ENCODE measurements at regions not wholly inside any gene's neighbourhood (a gene's known extent, or its start where the extent isn't known, plus 50 kb on each side); places are given as distances from the start of the nearest gene placed in this dataset.

DNA sequence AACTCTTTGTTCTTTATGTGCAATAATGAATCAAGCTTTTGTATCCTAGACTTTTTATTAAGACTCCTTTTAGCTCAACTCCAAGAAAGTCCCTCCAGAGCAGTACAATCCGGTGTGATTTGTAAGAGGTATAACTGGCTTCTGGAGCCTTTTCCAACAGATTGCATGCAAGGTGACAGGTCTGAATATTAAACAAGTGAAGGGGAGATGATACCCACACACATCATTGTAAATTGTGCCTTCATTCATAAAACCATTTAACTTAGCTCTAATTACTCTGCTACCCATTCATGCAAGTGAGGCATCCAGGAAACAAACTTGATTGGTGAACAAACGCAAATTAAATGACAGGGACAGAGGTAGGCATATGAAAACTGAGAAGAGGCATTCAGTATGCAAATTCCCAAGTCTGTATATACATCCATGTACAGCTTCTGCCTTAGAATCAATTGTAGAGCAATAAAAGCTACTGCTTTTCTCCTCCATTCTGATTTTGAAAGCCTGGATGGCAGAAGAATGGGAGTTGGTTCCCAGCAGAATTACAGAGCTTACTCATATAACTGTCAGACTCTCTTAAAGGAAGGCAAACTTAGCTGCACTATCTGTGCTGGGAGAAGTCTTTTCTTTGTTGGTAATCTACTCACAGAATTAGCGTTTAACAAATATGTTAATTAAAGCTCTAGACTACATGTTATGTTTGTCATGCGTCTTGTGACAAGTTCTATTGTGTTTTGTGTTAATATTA, 261.0 kb upstream of the CDH6 start:
- DNase-seq: no peak

DNA sequence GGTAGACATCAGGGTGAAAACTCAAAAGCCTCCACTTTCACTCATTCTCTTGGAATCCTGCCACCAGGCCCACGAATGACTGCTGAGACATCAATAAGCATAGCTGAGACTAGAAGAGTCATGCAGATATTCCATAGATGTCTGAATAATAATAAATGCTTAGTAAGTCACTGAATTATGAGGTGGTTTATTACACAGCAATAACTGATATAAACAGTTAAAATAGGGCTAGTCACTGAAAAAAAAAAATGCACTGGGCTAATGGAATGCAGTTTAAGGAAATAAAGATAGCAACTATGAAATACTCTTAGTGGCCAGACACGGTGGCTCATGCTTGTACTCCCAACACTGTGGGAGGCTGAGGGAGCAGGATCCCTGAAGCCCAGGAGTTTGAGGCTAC, 262.8 kb upstream of the CDH6 start:
- DNase-seq: no peak

DNA sequence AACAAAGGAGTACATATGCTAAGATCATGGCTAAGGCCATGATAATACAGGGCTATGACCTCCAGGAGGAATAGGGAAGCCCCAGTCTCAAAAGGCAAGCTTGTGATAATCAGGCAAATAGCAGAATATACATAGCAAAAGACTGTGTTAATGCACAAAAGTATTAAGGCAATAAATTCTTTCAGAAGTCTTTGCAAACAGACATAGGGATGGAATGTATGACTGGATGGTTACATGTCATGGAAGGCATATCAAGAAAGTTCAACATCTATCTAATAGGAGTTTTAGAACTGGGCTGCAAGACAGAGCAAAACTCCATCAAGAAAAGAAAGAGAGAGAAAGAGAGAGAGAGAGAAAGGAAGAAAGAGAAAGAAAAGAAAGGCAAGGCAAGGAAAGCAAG, 264.5 kb upstream of the CDH6 start:
- no peak for DNase-seq

DNA sequence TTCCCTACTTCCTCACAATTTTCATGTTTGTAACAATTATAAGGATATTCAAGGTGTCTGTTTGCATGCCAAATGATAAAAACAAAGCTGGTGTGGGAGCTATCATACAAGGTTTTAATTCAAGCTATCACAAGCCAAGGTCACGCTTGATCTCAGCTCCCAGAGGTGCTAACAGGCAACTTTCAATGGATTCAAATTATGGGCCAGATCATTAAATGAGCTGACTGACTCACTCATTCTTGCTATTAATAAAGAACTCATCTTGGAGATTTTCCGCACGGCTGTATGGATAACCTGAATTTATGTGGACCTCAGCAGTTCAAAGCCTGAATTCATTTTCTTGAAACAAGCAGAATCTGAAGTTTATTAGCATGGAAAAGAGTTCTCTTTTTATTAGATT, 267.3 kb upstream of the CDH6 start:
- no peak for DNase-seq

DNA sequence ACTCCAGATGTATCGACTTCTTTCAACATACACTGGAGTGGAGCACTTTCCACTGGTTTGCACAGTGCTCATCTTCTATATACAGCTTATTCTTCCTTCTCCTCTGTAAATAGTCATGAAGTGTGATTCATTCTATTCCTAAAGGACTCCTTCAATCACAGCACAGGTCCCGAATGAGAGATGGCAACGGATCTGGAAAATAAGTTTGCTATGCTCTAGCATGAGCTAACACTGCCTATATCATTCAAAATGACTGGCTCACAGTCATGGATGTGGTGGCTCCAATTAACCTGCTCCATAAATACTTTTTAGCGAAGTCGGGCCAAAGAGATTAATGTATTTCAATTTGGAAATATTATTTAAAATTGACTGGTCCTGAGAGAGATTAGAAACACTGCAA, 272.1 kb upstream of the CDH6 start:
- no peak for DNase-seq

DNA sequence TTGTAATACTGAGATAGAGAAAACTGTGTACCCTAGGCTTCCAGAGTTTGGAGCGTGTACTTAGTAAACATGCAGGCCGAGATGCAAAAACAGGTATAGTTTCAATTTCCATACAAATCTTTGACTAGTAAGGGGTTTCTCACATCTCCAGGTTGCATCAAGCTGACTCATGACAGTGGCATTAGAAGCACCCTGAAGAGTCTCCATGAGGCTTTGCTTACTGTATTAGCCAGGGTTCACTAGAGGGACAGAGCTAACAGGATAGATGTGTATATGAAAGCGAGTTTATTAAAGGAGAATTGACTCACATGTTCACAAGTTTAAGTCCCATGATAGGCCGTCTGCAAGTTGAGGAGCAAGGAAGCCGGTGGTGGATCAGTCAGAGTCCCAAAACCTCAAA, 275.3 kb upstream of the CDH6 start:
- no peak for DNase-seq

DNA sequence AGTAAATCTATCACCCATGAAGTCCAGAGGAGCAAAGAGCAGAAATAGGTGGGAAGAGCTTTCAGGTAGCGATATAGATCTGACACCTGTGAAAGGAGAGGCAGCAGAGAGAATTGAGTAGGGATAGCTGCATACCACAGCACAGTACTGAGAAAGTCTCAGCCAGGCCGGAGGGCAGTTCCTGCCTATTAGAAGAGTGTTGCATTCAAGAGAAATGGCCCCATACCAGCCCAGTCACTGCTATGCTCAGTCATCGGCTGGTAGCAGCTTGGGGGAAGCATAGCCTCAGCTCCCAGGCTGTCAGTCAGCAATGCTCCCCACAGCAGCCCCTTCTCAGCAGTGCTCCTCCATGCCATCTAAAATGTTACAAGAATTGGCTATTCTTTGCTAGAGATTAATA, 285.1 kb upstream of the CDH6 start:
- peak in 2 of 14 donors; percentile 3 for DNase-seq

DNA sequence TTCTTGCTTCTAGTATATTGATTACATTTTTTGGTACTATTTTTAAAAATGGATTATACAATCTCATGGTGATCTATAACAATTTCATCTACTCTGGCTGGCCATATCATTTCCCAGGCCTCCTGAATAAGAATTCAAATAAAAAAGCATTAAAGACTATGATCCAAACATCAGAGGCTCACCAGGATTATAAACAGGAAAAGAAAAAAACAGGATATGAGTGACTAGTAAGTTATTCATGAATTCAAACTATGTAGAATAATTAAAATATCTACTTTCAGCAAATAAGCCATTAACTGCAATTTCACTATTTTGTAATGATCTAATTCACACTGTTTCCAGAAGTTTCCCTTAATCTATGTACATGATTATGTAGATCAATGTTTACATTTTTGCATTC, 293.1 kb upstream of the CDH6 start:
- DNase-seq: no peak

DNA sequence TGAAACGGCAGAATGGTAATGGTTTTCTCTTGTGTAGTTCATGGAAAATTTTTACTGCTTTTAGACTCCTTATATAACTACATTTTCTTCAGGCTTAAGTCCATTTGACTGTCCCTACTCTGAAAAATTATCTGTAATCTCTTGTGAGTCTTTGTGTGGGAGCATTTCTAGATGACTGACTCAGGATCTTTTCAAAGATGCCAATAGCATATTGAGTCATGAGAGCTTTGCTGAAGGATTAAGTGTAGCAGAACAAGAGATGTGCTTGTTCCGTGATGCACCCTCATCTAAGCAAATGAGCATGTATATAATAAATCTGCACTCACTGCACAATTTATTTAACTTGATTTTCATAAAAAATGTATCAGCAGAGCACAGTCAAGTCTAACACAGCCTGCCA, 298.7 kb upstream of the CDH6 start:
- no peak for DNase-seq

DNA sequence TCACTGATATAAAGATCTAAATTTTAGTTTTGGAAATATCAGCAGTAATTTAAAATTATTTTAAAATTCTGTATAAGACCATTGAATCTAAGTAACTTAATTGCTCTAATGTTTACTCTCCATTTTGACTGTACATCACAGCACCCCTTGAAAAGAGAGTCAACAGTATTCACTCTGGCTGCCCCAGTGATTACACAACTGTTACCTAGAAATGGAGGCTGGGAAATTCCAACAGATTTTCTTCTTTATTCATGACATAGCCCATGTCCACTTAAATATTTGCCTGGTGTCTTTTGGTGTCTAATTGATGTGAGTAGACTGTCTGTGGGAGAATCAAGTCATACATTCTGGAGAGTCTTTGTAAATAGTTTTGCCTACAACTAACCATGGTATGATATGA, 301.8 kb upstream of the CDH6 start:
- DNase-seq: no peak

DNA sequence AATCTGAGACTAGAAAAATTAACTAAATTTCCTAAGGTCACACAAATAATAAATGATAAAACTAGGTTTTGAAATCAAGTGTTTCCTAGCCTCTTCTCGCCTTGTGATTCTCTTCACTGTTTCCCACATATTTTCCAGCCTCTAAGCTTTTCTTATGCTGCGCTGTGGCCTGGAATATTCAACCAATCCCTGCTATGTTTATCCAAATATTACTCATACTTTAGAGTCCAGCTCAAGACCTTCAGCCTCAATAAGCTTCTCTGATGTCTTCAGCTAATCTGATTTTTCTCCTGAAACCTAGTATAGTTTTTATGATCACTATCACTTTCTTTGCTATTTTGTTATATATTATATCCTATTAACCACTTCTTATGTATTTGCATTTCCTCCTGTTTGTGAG, 303.1 kb upstream of the CDH6 start:
- DNase-seq: no peak

DNA sequence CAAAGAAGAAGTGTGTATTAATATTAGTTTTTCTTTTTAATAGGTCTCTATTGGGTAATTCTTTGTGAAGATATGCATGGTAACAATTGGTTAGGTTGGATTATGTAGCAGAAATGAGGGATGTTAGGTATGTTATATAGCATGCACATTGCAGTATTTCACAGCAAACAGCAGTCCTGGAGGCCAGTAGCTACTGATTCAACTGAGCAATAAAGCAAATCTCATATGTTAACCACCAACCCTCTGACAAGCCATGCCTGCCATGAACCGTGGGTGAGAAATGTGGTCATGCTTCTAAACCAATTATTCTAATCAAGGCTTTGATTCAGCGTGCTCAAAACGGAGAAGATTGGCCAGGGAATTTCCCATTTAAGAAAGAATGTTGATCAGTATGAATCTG, 313.0 kb upstream of the CDH6 start:
- no peak for DNase-seq

DNA sequence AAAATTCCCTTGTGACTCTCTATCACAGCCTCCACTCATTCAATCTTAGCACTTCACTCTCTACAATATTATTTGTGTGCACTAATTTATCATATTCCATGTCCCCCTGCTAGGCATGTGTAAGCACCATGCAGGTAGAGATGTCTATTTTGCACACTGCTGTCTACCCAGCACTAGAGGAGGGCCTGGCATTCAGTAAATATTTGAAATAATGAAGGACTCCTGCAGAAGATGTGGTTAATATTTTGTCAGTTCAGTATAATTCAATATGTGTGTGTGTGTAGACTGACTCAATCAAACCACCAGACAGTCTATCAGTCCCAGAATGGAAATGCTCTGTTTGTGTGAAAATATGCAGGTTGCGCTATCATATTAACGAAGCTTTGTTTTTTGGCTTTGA, 313.6 kb upstream of the CDH6 start:
- DNase-seq: no peak

DNA sequence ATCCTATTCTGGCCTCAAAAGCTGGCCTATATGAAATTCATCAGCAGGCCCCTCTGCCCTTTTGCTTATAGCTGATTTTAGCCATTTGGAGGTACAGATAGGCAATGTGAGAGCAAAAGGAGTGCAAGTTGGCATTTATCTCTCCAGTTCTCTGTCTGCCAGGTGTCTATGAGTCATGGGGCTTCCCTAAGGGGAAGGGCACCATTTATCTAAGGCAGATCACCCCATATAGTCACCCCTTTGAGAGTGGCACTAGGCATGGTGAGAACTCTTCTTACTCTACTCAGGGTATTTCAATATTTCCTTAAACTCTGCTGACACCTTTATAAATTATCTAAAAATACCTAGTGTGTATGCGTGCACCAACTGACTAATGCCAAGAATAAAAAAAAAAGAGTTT, 314.7 kb upstream of the CDH6 start:
- no peak for DNase-seq

DNA sequence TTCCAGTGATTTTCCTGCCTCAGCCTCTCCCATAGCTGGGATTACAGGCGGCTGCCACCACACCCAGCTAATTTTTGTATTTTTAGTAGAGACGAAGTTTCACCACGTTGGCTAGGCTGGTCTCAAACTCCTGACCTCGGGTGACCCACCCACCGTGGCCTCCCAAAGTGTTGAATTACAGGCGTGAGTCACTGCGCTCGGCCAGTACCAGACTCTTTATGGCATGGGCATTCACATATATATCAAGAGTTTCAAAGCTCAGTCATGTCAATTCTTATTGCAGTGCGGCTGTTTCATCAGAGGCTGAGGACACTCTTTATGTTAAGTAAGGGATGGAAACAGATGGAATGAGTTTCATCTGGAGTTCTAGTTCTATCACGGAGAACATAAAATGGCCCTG, 315.2 kb upstream of the CDH6 start:
- DNase-seq: no peak

DNA sequence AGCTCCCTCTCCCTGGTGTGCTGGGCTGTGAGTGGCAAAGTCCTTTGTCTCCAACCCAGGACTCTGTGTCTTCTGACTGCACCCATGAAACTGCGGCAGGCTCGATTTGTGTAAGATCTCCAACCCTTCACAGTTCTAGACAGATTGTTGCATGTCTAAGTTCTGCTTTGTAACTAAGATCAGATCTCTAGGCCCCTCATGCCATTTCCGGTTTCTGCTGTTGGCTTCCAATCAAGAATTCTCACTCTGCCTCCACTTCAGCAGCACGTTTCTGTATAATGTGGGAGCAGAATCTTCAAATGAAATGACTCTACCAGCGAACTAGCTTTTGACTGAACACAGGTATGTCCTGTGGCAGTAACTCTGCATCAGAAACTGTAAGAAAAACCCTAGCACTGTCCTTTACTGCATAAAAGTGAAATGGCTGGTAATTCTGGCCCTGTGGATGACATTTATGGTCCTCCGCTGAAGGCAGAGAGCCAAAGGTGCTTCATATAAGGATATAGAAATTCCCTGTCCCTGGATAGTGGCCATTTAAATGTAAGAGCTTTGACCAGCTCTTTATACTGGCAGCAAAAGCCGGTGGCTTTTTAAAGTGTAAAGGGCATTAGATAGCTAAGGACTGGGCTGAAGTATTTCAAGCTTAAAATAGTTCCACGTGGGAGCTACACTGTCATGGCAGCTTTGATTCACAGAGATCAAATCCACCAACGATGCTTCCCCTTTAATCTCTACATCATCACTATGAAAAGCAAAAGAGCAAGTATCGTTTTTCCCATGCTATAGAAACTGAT, 319.0 kb upstream of the CDH6 start:
- no peak for DNase-seq

DNA sequence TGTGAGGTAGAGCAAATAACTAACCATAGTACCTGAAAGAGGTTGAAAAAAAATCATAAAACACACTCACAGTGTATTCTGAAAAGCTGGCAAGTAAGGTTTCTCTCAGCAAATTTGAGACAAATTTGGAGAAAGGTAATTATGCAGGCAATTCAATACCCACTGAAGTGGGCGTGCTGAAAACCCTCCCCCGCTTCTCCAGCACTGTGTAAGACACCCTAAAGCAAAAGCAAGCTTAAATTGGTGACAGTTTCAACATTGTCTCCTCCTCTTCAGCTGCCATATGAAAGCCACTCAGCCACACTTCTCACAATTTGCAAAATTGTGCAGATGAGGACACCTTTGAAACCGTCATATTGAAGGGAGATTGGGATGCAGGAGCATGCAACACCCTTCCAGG, 322.3 kb upstream of the CDH6 start:
- DNase-seq: no peak

DNA sequence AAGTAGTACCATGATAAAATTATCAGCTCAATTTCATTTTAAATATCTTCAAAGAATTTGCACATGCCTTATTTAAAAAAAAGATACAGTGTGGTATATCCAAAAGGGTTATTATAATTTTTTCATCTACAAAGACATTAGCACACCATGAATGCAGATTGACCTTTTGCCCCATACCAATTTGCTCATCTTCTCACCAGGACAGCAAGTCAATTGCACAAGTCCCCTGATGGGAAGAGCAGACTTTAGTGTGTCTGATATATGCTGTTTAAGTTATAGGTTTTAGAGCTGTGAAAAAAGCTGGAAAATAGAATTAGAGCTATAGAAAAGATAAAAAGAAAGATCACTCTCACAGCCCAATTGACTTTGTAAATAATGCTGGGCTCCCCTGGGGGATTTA, 325.8 kb upstream of the CDH6 start:
- DNase-seq: no peak

DNA sequence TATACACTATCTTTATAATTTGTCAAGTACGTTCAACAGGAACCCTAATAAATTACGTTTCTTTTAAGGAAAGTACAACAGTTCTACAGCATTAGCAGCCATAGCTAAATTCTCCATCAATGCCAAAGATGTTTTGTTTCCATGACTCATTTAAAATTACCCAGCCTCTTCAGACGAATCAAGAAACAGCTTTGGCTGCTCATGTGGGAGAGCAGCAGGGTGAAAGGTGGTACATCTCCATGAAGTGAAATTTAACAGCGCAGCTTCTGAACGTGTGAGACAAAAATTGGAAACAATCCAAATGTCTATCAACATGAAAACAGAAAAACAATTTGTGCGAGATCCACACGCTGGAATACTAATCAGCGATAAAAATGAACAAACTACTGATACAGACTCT, 327.3 kb upstream of the CDH6 start:
- DNase-seq: no peak

DNA sequence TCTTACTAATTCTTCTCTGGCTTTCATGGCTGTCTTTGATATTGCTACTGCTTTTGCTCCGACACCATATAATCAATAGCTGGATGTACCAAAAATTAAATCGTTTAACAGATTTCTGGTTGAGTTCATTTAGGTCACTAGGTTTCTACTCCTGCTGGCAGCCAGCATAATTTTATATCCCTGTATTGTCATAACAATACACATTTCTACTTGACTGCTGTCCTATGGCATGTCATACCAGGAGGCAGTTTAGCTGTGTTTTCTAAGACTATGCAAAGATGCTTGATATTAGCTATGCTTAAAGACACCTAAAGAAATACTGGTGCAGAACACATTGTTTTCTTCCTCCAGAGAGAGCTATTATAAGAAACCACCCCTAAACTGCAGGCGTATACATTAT, 337.2 kb upstream of the CDH6 start:
- DNase-seq: no peak

DNA sequence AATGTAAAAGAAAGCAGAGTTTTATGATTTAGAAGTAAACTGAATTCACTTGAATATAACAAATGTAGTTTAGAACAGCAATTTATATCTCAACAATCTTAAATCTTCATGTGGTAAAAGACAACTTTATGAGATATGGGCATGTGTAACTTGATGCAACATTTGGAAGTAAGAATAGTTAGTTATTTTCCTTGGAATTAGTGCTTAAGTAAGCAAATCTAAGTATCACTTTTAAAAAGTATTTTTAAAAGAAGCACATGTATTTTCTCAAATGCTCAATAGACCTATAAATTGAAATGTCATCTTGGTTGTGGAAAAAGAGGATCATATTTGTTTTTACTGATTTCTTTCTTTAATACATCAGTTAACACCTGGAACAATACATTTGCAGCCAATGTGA, 340.3 kb upstream of the CDH6 start:
- no peak for DNase-seq

DNA sequence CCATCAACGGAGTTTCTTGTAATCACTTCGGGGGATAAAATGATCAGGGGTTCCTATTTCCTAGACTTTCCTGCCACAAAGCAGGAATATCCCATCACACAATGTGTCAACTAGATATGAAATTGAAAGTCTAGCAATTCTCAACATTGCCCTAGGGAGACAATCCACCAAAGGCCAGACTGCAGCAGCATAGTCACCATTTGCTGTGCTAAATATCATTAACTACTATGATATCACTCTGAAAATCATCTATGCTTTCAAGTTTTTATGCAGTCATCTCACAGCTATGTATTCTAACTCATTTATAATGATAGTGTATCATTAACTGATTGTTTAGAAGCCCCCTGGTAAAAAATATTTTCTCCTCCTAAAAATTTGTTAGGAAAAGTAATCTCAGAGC, 342.6 kb upstream of the CDH6 start:
- no peak for DNase-seq

DNA sequence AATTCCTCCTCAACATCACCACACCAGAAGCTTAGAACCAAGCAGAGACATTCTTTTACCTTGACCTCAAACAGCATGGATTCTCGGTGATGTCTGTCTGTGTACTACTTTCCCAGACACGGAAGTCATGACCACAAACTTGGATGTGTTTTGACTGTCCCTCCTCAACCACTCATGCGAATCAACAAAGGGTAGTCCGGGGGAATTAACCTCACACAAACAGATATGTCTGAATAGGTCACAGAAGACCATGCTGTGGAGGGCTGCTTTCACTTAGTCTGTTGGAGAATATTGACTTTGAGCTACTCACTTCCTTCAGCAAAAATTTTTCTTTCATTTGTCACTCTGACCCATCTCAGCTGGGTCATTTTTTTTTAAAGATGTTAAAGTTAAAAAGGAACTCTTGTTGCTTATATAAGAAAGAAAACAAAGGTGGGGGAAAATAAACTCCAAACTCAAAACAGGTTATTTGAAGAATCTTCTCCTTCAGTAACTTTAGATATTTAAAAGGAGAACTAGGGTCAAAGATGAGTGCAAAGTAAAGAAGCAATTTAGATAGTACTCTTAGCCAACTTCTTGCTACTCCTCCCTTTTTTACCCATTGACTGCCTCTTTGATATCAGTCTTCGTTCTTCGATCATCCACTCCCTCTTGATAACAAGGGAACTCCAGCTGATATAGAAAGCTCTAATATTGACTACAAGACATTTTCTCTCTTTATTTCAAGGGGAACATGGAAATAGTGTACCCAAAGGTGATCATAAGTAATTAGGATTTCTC, 343.4 kb upstream of the CDH6 start:
- DNase-seq: no peak

DNA sequence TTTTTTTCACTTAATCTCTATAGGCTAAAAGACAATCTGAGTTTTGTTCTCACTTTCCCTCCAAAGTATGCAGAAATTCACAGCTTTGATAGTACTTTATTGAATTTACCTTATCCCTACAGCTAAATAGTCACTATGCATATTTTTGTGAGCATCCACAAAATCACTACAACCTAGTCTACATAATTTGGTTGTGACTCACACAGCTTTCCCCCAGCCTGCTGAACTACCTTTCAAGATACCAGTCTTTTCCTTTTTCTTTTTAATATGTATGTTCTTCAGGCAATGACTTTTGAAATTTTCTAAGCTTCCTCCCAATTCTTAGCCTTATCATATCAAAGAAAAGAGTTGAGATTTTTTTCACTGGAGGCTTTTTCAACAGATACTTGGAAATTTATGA, 347.3 kb upstream of the CDH6 start:
- no peak for DNase-seq
